Neuronal stem cell (in vitro differentiated cells): ENCODE measurements at regions not wholly inside any gene's neighbourhood (a gene's known extent, or its start where the extent isn't known, plus 50 kb on each side); places are given as distances from the start of the nearest gene placed in this dataset.

Source experiments
- DNase-seq: peaks from one replicate; pipeline ENCODE4 v3.0.0-alpha.2; 2013; ENCODE audit warnings: low spot score
- H2AFZ ChIP-seq: one replicate; pipeline ENCODE4 v1.6.1; 2013; ENCODE audit warnings: mild to moderate bottlenecking, low read length, inconsistent platforms
- H2AK5ac ChIP-seq: 2 replicates; pipeline ENCODE4 v1.6.1; 2013; ENCODE audit warnings: low read depth, mild to moderate bottlenecking, inconsistent platforms, low read length, moderate library complexity, mixed read lengths
- H2BK120ac ChIP-seq: 2 replicates; pipeline ENCODE4 v1.6.1; 2013; ENCODE audit warnings: low read depth, mild to moderate bottlenecking, inconsistent platforms, low read length, moderate library complexity, mixed read lengths
- H2BK12ac ChIP-seq: one replicate; pipeline ENCODE4 v1.6.1; 2013; ENCODE audit warnings: low read length, inconsistent platforms
- H2BK15ac ChIP-seq: 2 replicates; pipeline ENCODE4 v1.6.1; 2013; ENCODE audit warnings: mild to moderate bottlenecking, low read length, inconsistent platforms, mixed read lengths
- H2BK5ac ChIP-seq: one replicate; pipeline ENCODE4 v1.6.1; 2013; ENCODE audit warnings: inconsistent platforms, mild to moderate bottlenecking, low read length, moderate library complexity
- H3K14ac ChIP-seq: one replicate; pipeline ENCODE4 v1.6.1; 2013; ENCODE audit warnings: low read length, inconsistent platforms
- H3K18ac ChIP-seq: 2 replicates; pipeline ENCODE4 v1.6.1; 2013; ENCODE audit warnings: low read length, inconsistent platforms
- H3K23ac ChIP-seq: 2 replicates; pipeline ENCODE4 v1.6.1; 2013; ENCODE audit warnings: low read depth, mild to moderate bottlenecking, mixed read lengths, low read length, inconsistent platforms; ENCODE audit not compliant: poor library complexity
- H3K27ac ChIP-seq: replicated peaks from 3 replicates; pipeline ENCODE4 v1.5.1; 2013; ENCODE audit warnings: low read length, inconsistent platforms
- H3K27me3 ChIP-seq, 3 experiments: 2 replicates each; pipeline ENCODE4 v1.6.1; 2013; ENCODE audit warnings: low read length in 3 of 3, mild to moderate bottlenecking in 2 of 3, inconsistent platforms in 1 of 3, low read depth in 1 of 3, mixed read lengths in 1 of 3, moderate library complexity in 1 of 3; ENCODE audit not compliant: control insufficient read depth in 3 of 3, insufficient read depth in 3 of 3
- H3K36me3 ChIP-seq, 2 donors: replicated peaks in 1 of 2; 2 replicates each; pipeline ENCODE4 v1.6.1; 2013; ENCODE audit warnings: low read length in 2 of 2; ENCODE audit not compliant: control insufficient read depth in 2 of 2, insufficient read depth in 2 of 2
- H3K4ac ChIP-seq: 2 replicates; pipeline ENCODE4 v1.6.1; 2013; ENCODE audit warnings: inconsistent platforms, mild to moderate bottlenecking, low read length, moderate library complexity
- H3K4me1 ChIP-seq, 2 donors: 1 replicate in 1 of 2; 2 replicates in 1 of 2; pipeline ENCODE4 v1.6.1; 2013; ENCODE audit warnings: low read length in 2 of 2, low read depth in 1 of 2; ENCODE audit not compliant: control insufficient read depth in 2 of 2, insufficient read depth in 1 of 2
- H3K4me2 ChIP-seq: one replicate; pipeline ENCODE4 v1.6.1; 2013; ENCODE audit warnings: mild to moderate bottlenecking, low read length, inconsistent platforms; ENCODE audit not compliant: insufficient read depth, poor library complexity, severe bottlenecking
- H3K4me3 ChIP-seq, 2 donors: 2 replicates each; pipeline ENCODE4 v1.5.1; 2013; ENCODE audit warnings: low read length in 2 of 2, mild to moderate bottlenecking in 2 of 2, inconsistent platforms in 1 of 2, moderate library complexity in 1 of 2
- H3K79me1 ChIP-seq: one replicate; pipeline ENCODE4 v1.6.1; 2013; ENCODE audit warnings: low read depth, mild to moderate bottlenecking, inconsistent platforms, low read length, moderate library complexity
- H3K9ac ChIP-seq: one replicate; pipeline ENCODE4 v1.6.1; 2013; ENCODE audit warnings: mild to moderate bottlenecking, low read depth, low read length, inconsistent platforms; ENCODE audit not compliant: poor library complexity
- H3K9me3 ChIP-seq, 2 donors: replicated peaks in 1 of 2; 2 replicates each; pipeline versions ENCODE3 to v1.6.1; 2013; ENCODE audit warnings: low read length in 2 of 2, mild to moderate bottlenecking in 2 of 2, inconsistent platforms in 1 of 2, low read depth in 1 of 2, mixed read lengths in 1 of 2, moderate library complexity in 1 of 2; ENCODE audit not compliant: control insufficient read depth in 2 of 2, insufficient read depth in 1 of 2
- H4K8ac ChIP-seq: one replicate; pipeline ENCODE4 v1.6.1; 2013; ENCODE audit warnings: low read depth, mild to moderate bottlenecking, inconsistent platforms, low read length, moderate library complexity
- H4K91ac ChIP-seq: one replicate; pipeline ENCODE4 v1.6.1; 2013; ENCODE audit warnings: low read length, low read depth, mild to moderate bottlenecking, inconsistent platforms; ENCODE audit not compliant: poor library complexity
- WGBS, 2 donors: extraction: QIAGEN DNeasy Blood & Tissue Kit; methylation state at CpG; one replicate each; pipeline ENCODE4 v1.1.7; 2013; ENCODE audit warnings: missing lambda C conversion rate in 2 of 2, mixed read lengths in 1 of 2; ENCODE audit not compliant: insufficient read length in 2 of 2, insufficient replicate concordance in 1 of 2; ENCODE audit errors: extremely low coverage in 2 of 2; 5-methylcytosine and 5-hydroxymethylcytosine counted together

- Histone ChIP-seq H3K4me3 (no peak overlapping the region), H4K91ac (no peak overlapping the region), H2AK5ac (no peak overlapping the region), H2BK120ac (no peak overlapping the region), H3K23ac (no peak overlapping the region), H2BK15ac (no peak overlapping the region), H4K8ac (no peak overlapping the region), H3K14ac (no peak overlapping the region), H3K4me1 (peaks cover 0 to 2% of the 10 kb centered on the region in 2 donors), H3K4ac (no peak overlapping the region), H3K18ac (no peak overlapping the region), H3K9me3 (no peaks in the 10 kb centered on the region), H3K27ac (no peak overlapping the region), H2BK5ac (no peak overlapping the region), H2AFZ (no peak overlapping the region), H2BK12ac (no peak overlapping the region), H3K27me3 (no peaks in the 10 kb centered on the region), H3K9ac (no peak overlapping the region), H3K4me2 (no peak overlapping the region), H3K36me3 (no peaks in the 10 kb centered on the region), H3K79me1 (no peaks in the 10 kb centered on the region)
- no peak for DNase-seq
- WGBS, 2 donors = no CpG with 5 or more reads among the region's 4 CpGs
Observed at GRCh38 chr6:101236709-101237108, 156.8 kb upstream of the GRIK2 start.

DNA sequence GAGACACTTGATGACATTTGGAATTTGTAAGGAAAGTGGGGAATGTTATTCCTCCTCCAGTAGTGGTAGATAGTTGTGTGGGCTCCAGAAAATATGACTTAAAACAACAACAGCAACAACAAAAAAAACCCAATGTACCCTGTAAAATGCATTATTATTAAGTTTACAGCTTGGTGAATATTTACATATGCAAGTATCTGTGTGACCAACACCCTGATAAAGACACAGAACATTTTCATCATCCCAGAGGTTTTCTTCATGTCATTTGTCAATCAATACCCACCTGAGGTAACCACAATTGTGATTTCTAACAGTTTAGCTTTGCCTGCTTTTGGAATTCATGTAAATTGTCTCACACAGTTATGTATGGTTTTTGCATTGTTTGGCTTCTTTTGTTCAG, 152.1 kb upstream of the GRIK2 start:
- H3K36me3 ChIP-seq = no peaks in the 10 kb centered on the region
- no peak overlapping the region for H2BK5ac ChIP-seq
- no peak overlapping the region for H3K18ac ChIP-seq
- H3K23ac ChIP-seq = no peak overlapping the region
- H3K4ac ChIP-seq = no peak overlapping the region
- H3K79me1 ChIP-seq = no peaks in the 10 kb centered on the region
- H3K4me3 ChIP-seq = no peak overlapping the region
- no peak overlapping the region for H2AK5ac ChIP-seq
- H3K14ac ChIP-seq = no peak overlapping the region
- H4K91ac ChIP-seq = no peak overlapping the region
- DNase-seq = no peak
- no peak overlapping the region for H2BK120ac ChIP-seq
- H3K4me1 ChIP-seq = no peaks in the 10 kb centered on the region
- no peak overlapping the region for H2AFZ ChIP-seq
- no peaks in the 10 kb centered on the region for H3K27me3 ChIP-seq
- no peak overlapping the region for H2BK12ac ChIP-seq
- no peak overlapping the region for H3K27ac ChIP-seq
- no peaks in the 10 kb centered on the region for H3K9me3 ChIP-seq
- no peak overlapping the region for H3K9ac ChIP-seq
- H2BK15ac ChIP-seq = no peak overlapping the region
- H4K8ac ChIP-seq = no peak overlapping the region
- H3K4me2 ChIP-seq = no peak overlapping the region

- no peak overlapping the region for H3K27ac ChIP-seq
- no peaks in the 10 kb centered on the region for H3K4me1 ChIP-seq
- H2BK15ac ChIP-seq = no peak overlapping the region
- no peak overlapping the region for H2BK12ac ChIP-seq
- no peak overlapping the region for H2AK5ac ChIP-seq
- no peak overlapping the region for H3K4ac ChIP-seq
- H2AFZ ChIP-seq = no peak overlapping the region
- H3K9ac ChIP-seq = no peak overlapping the region
- H4K8ac ChIP-seq = no peak overlapping the region
- H3K18ac ChIP-seq = no peak overlapping the region
- H3K36me3 ChIP-seq = no peaks in the 10 kb centered on the region
- H3K79me1 ChIP-seq = no peaks in the 10 kb centered on the region
- H4K91ac ChIP-seq = no peak overlapping the region
- no peaks in the 10 kb centered on the region for H3K9me3 ChIP-seq
- no peak overlapping the region for H3K23ac ChIP-seq
- H3K14ac ChIP-seq = no peak overlapping the region
- H3K27me3 ChIP-seq = no peaks in the 10 kb centered on the region
- no peak overlapping the region for H2BK5ac ChIP-seq
- no peak overlapping the region for H3K4me3 ChIP-seq
- H3K4me2 ChIP-seq = no peak overlapping the region
- DNase-seq = no peak
- H2BK120ac ChIP-seq = no peak overlapping the region
Observed at GRCh38 chr6:101249470-101249869, 144.0 kb upstream of the GRIK2 start.

- Histone ChIP-seq H2AFZ (no peak overlapping the region), H3K9ac (no peak overlapping the region), H3K4me2 (no peak overlapping the region), H3K9me3 (no peaks in the 10 kb centered on the region), H3K4me3 (no peak overlapping the region), H3K27ac (no peak overlapping the region), H2AK5ac (no peak overlapping the region), H3K36me3 (no peaks in the 10 kb centered on the region), H2BK12ac (no peak overlapping the region), H3K4me1 (no peaks in the 10 kb centered on the region), H3K79me1 (no peaks in the 10 kb centered on the region), H3K4ac (no peak overlapping the region), H4K8ac (no peak overlapping the region), H2BK15ac (no peak overlapping the region), H2BK120ac (no peak overlapping the region), H3K14ac (no peak overlapping the region), H3K23ac (no peak overlapping the region), H3K18ac (no peak overlapping the region), H3K27me3 (no peaks in the 10 kb centered on the region), H2BK5ac (no peak overlapping the region), H4K91ac (no peak overlapping the region)
- no peak for DNase-seq
Observed at GRCh38 chr6:101257163-101257562, 136.3 kb upstream of the GRIK2 start.
